Gastrocnemius medialis (tissue), 4 donors: ENCODE measurements at regions not wholly inside any gene's neighbourhood (a gene's known extent, or its start where the extent isn't known, plus 50 kb on each side); places are given as distances from the start of the nearest gene placed in this dataset.

ENCODE experiments used
- CTCF ChIP-seq, 5 experiments: fragments of 450-650 bp in 3 of 5; fragments of 200-600 bp in 2 of 5; sonication (generic) in 2 of 5; IDR thresholded peaks in 4 of 5; conservative IDR thresholded peaks in 1 of 5; 1 replicate in 4 of 5; 2 replicates in 1 of 5; pipeline ENCODE4 v1.5.1; 2016 to 2019; ENCODE audit warnings: antibody characterized with exemption in 5 of 5, mild to moderate bottlenecking in 3 of 5, moderate library complexity in 3 of 5
- POLR2A ChIP-seq, 2 donors: fragments of 450-650 bp; IDR thresholded peaks; one replicate each; pipeline ENCODE4 v1.6.1; 2017; ENCODE audit warnings: antibody characterized with exemption in 2 of 2, mild to moderate bottlenecking in 2 of 2, moderate library complexity in 2 of 2

- TF ChIP-seq POLR2A (IDR thresholded peaks at IDR 0.05): no peak
- TF ChIP-seq CTCF (IDR thresholded peaks at IDR 0.05 in 4 of 5, conservative IDR thresholded peaks at IDR 0.05 in 1 of 5): no peak
Observed at GRCh38 chr6:27623103-27623502, 150.2 kb upstream of the ZNF184 start.
